GM12872 (cell line): ENCODE measurements at regions not wholly inside any gene's neighbourhood (a gene's known extent, or its start where the extent isn't known, plus 50 kb on each side); places are given as distances from the start of the nearest gene placed in this dataset.

ENCODE experiments used
- CTCF ChIP-seq: IDR thresholded peaks from 3 replicates; pipeline ENCODE4 v1.5.1; 2011; ENCODE audit warnings: low read depth, mild to moderate bottlenecking, low read length, moderate library complexity; ENCODE audit not compliant: insufficient read depth

GRCh38 chr12:85626784-85627171 lies 209.4 kb downstream of the RASSF9 start:
- no peak for TF ChIP-seq CTCF

- no peak for TF ChIP-seq CTCF
Measured at GRCh38 chr12:85627584-85627983, 208.6 kb downstream of the RASSF9 start.

GRCh38 chr12:85630851-85631250 lies 205.4 kb downstream of the RASSF9 start:
- TF ChIP-seq CTCF: no peak

- TF ChIP-seq CTCF: no peak
Measured at GRCh38 chr12:85632390-85632789, 203.8 kb downstream of the RASSF9 start.

DNA sequence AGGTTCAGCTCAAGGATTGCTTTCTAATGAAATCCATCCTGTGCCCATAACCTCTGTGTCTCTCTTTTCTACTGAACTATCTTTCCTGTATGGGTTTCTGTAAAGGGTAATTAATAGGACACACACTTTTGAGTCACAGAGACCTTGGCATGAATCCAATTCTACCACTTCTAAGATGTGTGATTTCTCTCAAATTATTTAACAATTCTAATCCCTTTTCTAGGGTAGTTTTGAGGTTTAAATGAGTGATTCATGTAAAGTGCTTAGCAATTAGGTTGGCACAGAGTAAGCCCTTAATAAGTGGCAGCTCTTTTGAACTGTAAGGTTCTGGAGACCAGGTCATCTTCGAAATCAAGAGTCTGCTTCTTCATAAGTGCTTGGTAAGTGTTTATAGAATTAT lies 202.7 kb downstream of the RASSF9 start:
- TF ChIP-seq CTCF: no peak

- no peak for TF ChIP-seq CTCF
Measured at GRCh38 chr12:85639834-85640233, 196.4 kb downstream of the RASSF9 start.

GRCh38 chr12:85641796-85642195 lies 194.4 kb downstream of the RASSF9 start:
- no peak for TF ChIP-seq CTCF

- TF ChIP-seq CTCF: no peak
Measured at GRCh38 chr12:85642288-85642687, 193.9 kb downstream of the RASSF9 start.
